Loucy (cell line): ENCODE measurements at regions not wholly inside any gene's neighbourhood (a gene's known extent, or its start where the extent isn't known, plus 50 kb on each side); places are given as distances from the start of the nearest gene placed in this dataset.

ENCODE experiments used
- H2AFZ ChIP-seq: fragments of 200-600 bp; sonication (generic); 2 replicates; pipeline ENCODE4 v1.6.0; 2016; ENCODE audit warnings: antibody characterized with exemption, mild to moderate bottlenecking, low read length, moderate library complexity
- H3F3A ChIP-seq: fragments of 200-600 bp; 2 replicates; pipeline ENCODE4 v1.6.0; 2016; ENCODE audit warnings: antibody characterized with exemption, low read depth, mild to moderate bottlenecking
- H3K27me3 ChIP-seq: fragments of 200-600 bp; sonication (generic); 2 replicates; pipeline ENCODE4 v1.6.1; 2014; ENCODE audit warnings: low read length, mild to moderate bottlenecking; ENCODE audit not compliant: insufficient read depth, poor library complexity, severe bottlenecking
- H3K36me3 ChIP-seq: fragments of 200-600 bp; sonication (generic); 2 replicates; pipeline ENCODE4 v1.6.1; 2016; ENCODE audit warnings: low read length; ENCODE audit not compliant: insufficient read depth
- H3K4me1 ChIP-seq: fragments of 200-600 bp; sonication (generic); 2 replicates; pipeline ENCODE4 v1.5.1; 2014; ENCODE audit warnings: low read length, mild to moderate bottlenecking; ENCODE audit not compliant: insufficient read depth, poor library complexity, severe bottlenecking
- H3K4me2 ChIP-seq: fragments of 200-600 bp; sonication (generic); 2 replicates; pipeline ENCODE4 v1.6.0; 2014; ENCODE audit warnings: antibody characterized with exemption, low read length, low read depth, mild to moderate bottlenecking; ENCODE audit not compliant: poor library complexity, severe bottlenecking
- H3K4me3 ChIP-seq: fragments of 200-600 bp; sonication (generic); 2 replicates; pipeline ENCODE4 v1.5.1; 2014; ENCODE audit warnings: low read length, mild to moderate bottlenecking, mixed read lengths; ENCODE audit not compliant: poor library complexity, severe bottlenecking
- H3K79me2 ChIP-seq: fragments of 200-600 bp; sonication (generic); 2 replicates; pipeline ENCODE4 v1.6.1; 2014; ENCODE audit warnings: low read length; ENCODE audit not compliant: insufficient read depth
- H3K9ac ChIP-seq: fragments of 200-600 bp; sonication (generic); 2 replicates; pipeline ENCODE4 v1.6.0; 2014; ENCODE audit warnings: mild to moderate bottlenecking, low read depth, low read length, moderate library complexity; ENCODE audit not compliant: poor library complexity, severe bottlenecking
- H3K9me2 ChIP-seq: fragments of 200-600 bp; sonication (generic); replicated peaks from 2 replicates; pipeline ENCODE4 v1.6.1; 2016; ENCODE audit warnings: low read depth, low read length, mixed read lengths
- H3K9me3 ChIP-seq: fragments of 200-600 bp; sonication (generic); 2 replicates; pipeline ENCODE4 v1.6.1; 2014; ENCODE audit warnings: mild to moderate bottlenecking, antibody characterized with exemption, low read length, low read depth; ENCODE audit not compliant: insufficient read depth
- H4K20me1 ChIP-seq: fragments of 200-600 bp; sonication (generic); 2 replicates; pipeline ENCODE4 v1.6.0; 2014; ENCODE audit warnings: antibody characterized with exemption, low read length, mild to moderate bottlenecking; ENCODE audit not compliant: insufficient read depth, poor library complexity, severe bottlenecking
- CTCF ChIP-seq: fragments of 200-600 bp; sonication (generic); conservative IDR thresholded peaks from 2 replicates; pipeline ENCODE4 v1.5.1; 2014; ENCODE audit warnings: mild to moderate bottlenecking, antibody characterized with exemption, low read length
- EZH2phosphoT487 ChIP-seq: fragments of 200-600 bp; IDR thresholded peaks from 2 replicates; pipeline ENCODE4 v1.6.1; 2018; ENCODE audit warnings: antibody characterized with exemption, mild to moderate bottlenecking, moderate library complexity, borderline replicate concordance

DNA sequence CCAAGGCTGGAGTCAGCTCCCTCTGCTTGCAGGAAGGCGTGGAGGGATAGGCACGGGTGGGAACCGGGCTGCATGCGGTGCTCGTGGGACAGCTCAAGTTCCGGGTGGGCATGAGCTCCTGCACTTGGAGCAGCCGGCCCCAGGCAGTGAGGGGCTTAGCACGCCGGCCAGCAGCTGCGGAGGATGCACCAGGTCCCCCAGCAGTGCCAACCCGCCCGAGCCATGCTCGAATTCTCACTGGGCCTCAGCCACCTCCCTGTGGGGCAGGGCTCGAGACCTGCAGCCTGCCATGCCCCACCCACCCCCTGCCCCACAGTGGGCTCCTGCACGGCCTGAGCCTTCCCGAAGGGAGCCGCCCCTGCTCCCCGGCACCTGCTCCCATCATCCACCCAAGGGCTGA lies 1501.8 kb downstream of the AACS start:
- no peaks in the 10 kb centered on the region for H3K79me2 ChIP-seq
- no peak overlapping the region for H3K9ac ChIP-seq
- no peaks in the 10 kb centered on the region for H3K27me3 ChIP-seq
- TF ChIP-seq CTCF, result no peak
- no peak for TF ChIP-seq EZH2phosphoT487
- H3F3A ChIP-seq, result no peaks in the 10 kb centered on the region
- H3K4me2 ChIP-seq, result no peak overlapping the region
- H4K20me1 ChIP-seq, result no peaks in the 10 kb centered on the region
- H3K9me3 ChIP-seq, result no peaks in the 10 kb centered on the region
- H3K9me2 ChIP-seq, result no peaks in the 10 kb centered on the region
- H2AFZ ChIP-seq, result no peak overlapping the region
- no peaks in the 10 kb centered on the region for H3K4me1 ChIP-seq
- no peaks in the 10 kb centered on the region for H3K36me3 ChIP-seq
- H3K4me3 ChIP-seq, result no peak overlapping the region

DNA sequence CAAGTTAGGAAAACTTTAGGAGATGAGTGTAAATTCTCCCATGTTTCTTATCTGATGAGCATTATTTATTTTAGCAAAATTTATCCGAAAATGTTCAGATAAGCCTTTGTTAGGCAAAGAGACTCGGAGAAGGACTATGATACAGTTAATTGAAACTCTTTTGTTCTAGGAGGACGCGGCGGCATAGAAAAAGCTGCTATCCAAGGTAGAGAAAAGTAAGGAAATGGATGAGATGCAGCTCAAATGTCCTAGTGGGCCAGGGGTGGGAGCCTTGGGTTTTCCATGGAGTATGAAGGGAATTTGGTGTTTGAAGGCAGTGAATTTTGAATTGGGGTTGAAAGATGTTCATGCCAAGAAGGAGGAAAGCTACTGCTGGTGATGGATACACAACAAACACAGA lies 1504.5 kb downstream of the AACS start:
- Histone ChIP-seq H3K4me1 (no peaks in the 10 kb centered on the region), H2AFZ (no peak overlapping the region), H3K4me2 (no peak overlapping the region), H3K9me2 (no peaks in the 10 kb centered on the region), H3K36me3 (no peaks in the 10 kb centered on the region), H3K27me3 (no peaks in the 10 kb centered on the region), H3K4me3 (no peak overlapping the region), H4K20me1 (no peaks in the 10 kb centered on the region), H3K79me2 (no peaks in the 10 kb centered on the region), H3F3A (no peaks in the 10 kb centered on the region), H3K9me3 (no peaks in the 10 kb centered on the region), H3K9ac (no peak overlapping the region)
- TF ChIP-seq CTCF (no peak), EZH2phosphoT487 (no peak)

DNA sequence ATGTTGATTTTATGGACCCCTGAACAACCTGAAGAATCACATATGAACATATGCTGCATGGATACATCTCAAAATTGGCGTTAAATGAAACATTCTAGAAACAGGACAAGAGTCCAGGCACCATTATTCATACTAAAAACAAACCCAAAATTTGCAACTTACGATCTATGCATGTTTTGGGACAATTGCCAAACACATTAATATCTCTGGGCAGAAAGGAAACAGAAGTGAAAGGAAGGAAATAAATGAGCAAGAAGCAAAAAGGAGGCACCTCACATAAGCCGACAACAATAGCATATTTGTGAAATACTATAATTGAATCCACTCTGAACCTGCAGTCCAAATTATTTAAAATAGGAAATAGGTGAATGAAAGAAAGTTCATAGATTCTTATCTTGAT lies 1505.3 kb downstream of the AACS start:
- Histone ChIP-seq H3K9me2 (no peaks in the 10 kb centered on the region), H3K4me1 (no peaks in the 10 kb centered on the region), H3F3A (no peaks in the 10 kb centered on the region), H4K20me1 (no peaks in the 10 kb centered on the region), H2AFZ (no peak overlapping the region), H3K9ac (no peak overlapping the region), H3K36me3 (no peaks in the 10 kb centered on the region), H3K9me3 (no peaks in the 10 kb centered on the region), H3K79me2 (no peaks in the 10 kb centered on the region), H3K4me3 (no peak overlapping the region), H3K4me2 (no peak overlapping the region), H3K27me3 (no peaks in the 10 kb centered on the region)
- TF ChIP-seq CTCF (no peak), EZH2phosphoT487 (no peak)
